ENCODE measurements at regions not wholly inside any gene's neighbourhood (a gene's known extent, or its start where the extent isn't known, plus 50 kb on each side); places are given as distances from the start of the nearest gene placed in this dataset.
"Not testable (repeated sequence)": the region's sequence is repeated elsewhere in the genome, so short reads cannot be mapped to it uniquely, and the experiment has no call there.

- not testable (repeated sequence) for TF ChIP-seq CTCF (conservative IDR thresholded peaks at IDR 0.05; ENCODE audit: low read depth, low read length); RAD21 (IDR thresholded peaks at IDR 0.05; ENCODE audit: low read length); CEBPB (IDR thresholded peaks at IDR 0.05; ENCODE audit: low read depth, low read length); USF2 (IDR thresholded peaks at IDR 0.05; ENCODE audit: low read depth, low read length); SMC3 (IDR thresholded peaks at IDR 0.05; ENCODE audit: low read depth, low read length); POLR2A (IDR thresholded peaks at IDR 0.05; ENCODE audit: low read depth, low read length); NFE2L2 (IDR thresholded peaks at IDR 0.05; ENCODE audit: low read depth, low read length); ELK1 (IDR thresholded peaks at IDR 0.05; ENCODE audit: borderline replicate concordance, low read depth, low read length); RCOR1 (IDR thresholded peaks at IDR 0.05; ENCODE audit: insufficient replicate concordance, low read length); BHLHE40 (IDR thresholded peaks at IDR 0.05; ENCODE audit: low read depth, low read length)
Measured at GRCh38 chr4:189711956-189712355, 228.7 kb upstream of the FRG1 start.

Data from IMR-90 (cell line).